ENCODE measurements at regions not wholly inside any gene's neighbourhood (a gene's known extent, or its start where the extent isn't known, plus 50 kb on each side); places are given as distances from the start of the nearest gene placed in this dataset.

- no peak for TF ChIP-seq REST (IDR thresholded peaks at IDR 0.05; ENCODE audit: insufficient read depth in 1 of 2, low read depth in 2 of 2, low read length in 2 of 2)
- TF ChIP-seq FOXP2 (optimal IDR thresholded peaks at IDR 0.05; ENCODE audit: borderline replicate concordance, extremely low read depth, extremely low read length, insufficient read depth) = no peak
Observed at GRCh38 chr10:21082206-21082605, 185.1 kb upstream of the NEBL start.

GRCh38 chr10:21080261-21080660 is 183.2 kb upstream of the NEBL start:
- TF ChIP-seq FOXP2 (optimal IDR thresholded peaks at IDR 0.05; ENCODE audit: borderline replicate concordance, extremely low read depth, extremely low read length, insufficient read depth) (no peak), SIN3A (IDR thresholded peaks at IDR 0.05; ENCODE audit: borderline replicate concordance, insufficient read depth, low read length) (no peak), REST (IDR thresholded peaks at IDR 0.05; ENCODE audit: insufficient read depth in 1 of 2, low read depth in 2 of 2, low read length in 2 of 2) (no peak), POLR2AphosphoS5 (IDR thresholded peaks at IDR 0.05; ENCODE audit: low read depth, low read length) (no peak), TAF1 (IDR thresholded peaks at IDR 0.05; ENCODE audit: borderline replicate concordance, insufficient read depth, low read length) (no peak)

- TF ChIP-seq FOXP2 (optimal IDR thresholded peaks at IDR 0.05; ENCODE audit: borderline replicate concordance, extremely low read depth, extremely low read length, insufficient read depth) = no peak
- TF ChIP-seq REST (IDR thresholded peaks at IDR 0.05; ENCODE audit: insufficient read depth in 1 of 2, low read depth in 2 of 2, low read length in 2 of 2) = no peak
- no peak for TF ChIP-seq POLR2AphosphoS5 (IDR thresholded peaks at IDR 0.05; ENCODE audit: low read depth, low read length)
- no peak for TF ChIP-seq SIN3A (IDR thresholded peaks at IDR 0.05; ENCODE audit: borderline replicate concordance, insufficient read depth, low read length)
- TF ChIP-seq TAF1 (IDR thresholded peaks at IDR 0.05; ENCODE audit: borderline replicate concordance, insufficient read depth, low read length) = no peak
Observed at GRCh38 chr10:21079330-21079658, 182.2 kb upstream of the NEBL start.

- TF ChIP-seq FOXP2 (optimal IDR thresholded peaks at IDR 0.05; ENCODE audit: borderline replicate concordance, extremely low read depth, extremely low read length, insufficient read depth) (peak; percentile 22), POLR2AphosphoS5 (IDR thresholded peaks at IDR 0.05; ENCODE audit: low read depth, low read length) (no peak)
Observed at GRCh38 chr10:21078410-21079329, 181.6 kb upstream of the NEBL start.

- TF ChIP-seq REST (IDR thresholded peaks at IDR 0.05; ENCODE audit: insufficient read depth in 1 of 2, low read depth in 2 of 2, low read length in 2 of 2) = no peak
- TF ChIP-seq TAF1 (IDR thresholded peaks at IDR 0.05; ENCODE audit: borderline replicate concordance, insufficient read depth, low read length) = no peak
- TF ChIP-seq POLR2AphosphoS5 (IDR thresholded peaks at IDR 0.05; ENCODE audit: low read depth, low read length) = no peak
Observed at GRCh38 chr10:21077681-21078080, 180.6 kb upstream of the NEBL start.

Measured in PFSK-1 (cell line).